ENCODE measurements at regions not wholly inside any gene's neighbourhood (a gene's known extent, or its start where the extent isn't known, plus 50 kb on each side); places are given as distances from the start of the nearest gene placed in this dataset.
"Not testable (repeated sequence)": the region's sequence is repeated elsewhere in the genome, so short reads cannot be mapped to it uniquely, and the experiment has no call there.

DNA sequence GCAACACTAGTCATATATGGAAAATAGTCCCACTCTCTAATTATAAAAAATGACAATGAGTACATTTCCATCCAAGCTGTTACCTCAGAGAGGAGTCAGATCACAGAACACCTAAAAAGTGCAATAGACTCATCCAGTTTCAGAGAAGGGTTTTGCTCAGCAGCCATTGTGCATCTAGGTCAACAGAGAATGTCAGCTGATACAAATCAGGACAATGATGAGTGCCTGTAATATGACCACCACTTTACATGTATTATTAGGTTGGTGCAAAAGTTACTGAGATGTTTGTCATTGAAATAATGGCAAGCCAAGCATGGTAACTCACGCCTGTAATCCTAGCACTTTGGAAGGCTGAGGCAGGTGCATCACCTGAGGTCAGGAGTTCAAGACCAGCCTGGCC is 164.1 kb upstream of the TTC29 start:
- no peak overlapping the region for H3K4me3 ChIP-seq (ENCODE audit: low read length)
- no peaks in the 10 kb centered on the region for H3K9me3 ChIP-seq (ENCODE audit: control insufficient read depth, low read depth, low read length)
- H3K9ac ChIP-seq (ENCODE audit: low read length), result no peak overlapping the region
- no peak overlapping the region for H3K27ac ChIP-seq (ENCODE audit: low read length)
- H3K4me1 ChIP-seq (ENCODE audit: control insufficient read depth, low read depth, low read length), result no peaks in the 10 kb centered on the region
- no peaks in the 10 kb centered on the region for H3K36me3 ChIP-seq (ENCODE audit: control insufficient read depth, low read depth, low read length)
- H3K27me3 ChIP-seq (ENCODE audit: control insufficient read depth, insufficient read depth, low read length), result no peaks in the 10 kb centered on the region

DNA sequence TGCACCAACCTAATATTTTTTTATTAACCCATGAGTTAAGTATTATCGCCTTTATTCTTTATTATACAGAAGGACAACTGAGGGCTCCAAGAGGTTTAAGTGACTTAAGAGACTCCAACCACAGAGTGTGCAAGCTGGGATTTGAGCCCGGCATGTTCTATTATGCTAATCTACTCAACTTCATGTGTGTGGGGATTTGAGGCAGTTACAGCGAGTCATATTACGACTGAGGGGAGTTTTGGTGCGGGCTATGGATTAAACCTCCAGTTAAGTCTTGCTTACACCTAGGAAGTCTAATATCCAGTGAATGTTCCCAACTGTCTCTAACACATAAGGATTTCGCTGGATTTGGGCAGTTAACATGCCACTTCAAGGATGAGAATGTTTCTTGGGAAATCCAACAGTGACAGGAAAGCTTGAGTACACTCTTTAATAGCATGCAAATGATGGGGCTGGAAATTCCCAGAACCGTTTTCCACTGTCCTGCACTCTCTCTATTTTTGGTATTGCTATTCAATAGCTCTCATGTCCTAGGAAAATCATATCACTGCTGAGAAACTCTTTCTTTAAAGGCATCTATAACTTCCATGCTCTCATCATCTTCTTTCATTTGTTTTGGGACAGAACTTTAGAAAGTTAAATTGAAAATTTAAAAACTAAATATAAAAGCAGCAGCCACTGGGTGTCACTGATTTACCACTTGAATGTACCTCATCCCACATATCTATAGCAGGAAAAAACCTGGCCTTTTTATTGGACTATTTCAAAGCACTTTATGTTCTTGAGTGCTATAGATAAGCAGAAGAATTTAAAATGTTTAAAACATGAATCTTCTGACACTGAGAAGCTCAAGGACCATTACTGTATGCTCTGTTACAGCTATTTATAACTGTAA is 165.1 kb upstream of the TTC29 start:
- no peaks in the 10 kb centered on the region for H3K4me1 ChIP-seq (ENCODE audit: control insufficient read depth, low read depth, low read length)
- no peaks in the 10 kb centered on the region for H3K9me3 ChIP-seq (ENCODE audit: control insufficient read depth, low read depth, low read length)
- no peak overlapping the region for H3K9ac ChIP-seq (ENCODE audit: low read length)
- no peak overlapping the region for H3K27ac ChIP-seq (ENCODE audit: low read length)
- no peaks in the 10 kb centered on the region for H3K36me3 ChIP-seq (ENCODE audit: control insufficient read depth, low read depth, low read length)
- no peak overlapping the region for H3K4me3 ChIP-seq (ENCODE audit: low read length)
- no peaks in the 10 kb centered on the region for H3K27me3 ChIP-seq (ENCODE audit: control insufficient read depth, insufficient read depth, low read length)

- H3K27ac ChIP-seq (ENCODE audit: low read length); H3K4me3 ChIP-seq (ENCODE audit: low read length): not testable (repeated sequence)
These were observed 166.5 kb upstream of the TTC29 start for GRCh38 chr4:147112196-147112595.

GRCh38 chr4:147117431-147117830 is 171.8 kb upstream of the TTC29 start:
- H3K4me1 ChIP-seq (ENCODE audit: control insufficient read depth, low read depth, low read length), result no peaks in the 10 kb centered on the region
- no peak overlapping the region for H3K4me3 ChIP-seq (ENCODE audit: low read length)
- no peaks in the 10 kb centered on the region for H3K36me3 ChIP-seq (ENCODE audit: control insufficient read depth, low read depth, low read length)
- H3K9me3 ChIP-seq (ENCODE audit: control insufficient read depth, low read depth, low read length), result no peaks in the 10 kb centered on the region
- H3K27me3 ChIP-seq (ENCODE audit: control insufficient read depth, insufficient read depth, low read length), result no peaks in the 10 kb centered on the region
- no peak overlapping the region for H3K27ac ChIP-seq (ENCODE audit: low read length)
- H3K9ac ChIP-seq (ENCODE audit: low read length), result no peak overlapping the region

More at GRCh38 chr4:147112196-147112595, 166.5 kb upstream of the TTC29 start:
- not testable (repeated sequence) for H3K36me3 ChIP-seq (ENCODE audit: control insufficient read depth, low read depth, low read length); H3K9ac ChIP-seq (ENCODE audit: low read length); H3K9me3 ChIP-seq (ENCODE audit: control insufficient read depth, low read depth, low read length); H3K27me3 ChIP-seq (ENCODE audit: control insufficient read depth, insufficient read depth, low read length); H3K4me1 ChIP-seq (ENCODE audit: control insufficient read depth, low read depth, low read length)

DNA sequence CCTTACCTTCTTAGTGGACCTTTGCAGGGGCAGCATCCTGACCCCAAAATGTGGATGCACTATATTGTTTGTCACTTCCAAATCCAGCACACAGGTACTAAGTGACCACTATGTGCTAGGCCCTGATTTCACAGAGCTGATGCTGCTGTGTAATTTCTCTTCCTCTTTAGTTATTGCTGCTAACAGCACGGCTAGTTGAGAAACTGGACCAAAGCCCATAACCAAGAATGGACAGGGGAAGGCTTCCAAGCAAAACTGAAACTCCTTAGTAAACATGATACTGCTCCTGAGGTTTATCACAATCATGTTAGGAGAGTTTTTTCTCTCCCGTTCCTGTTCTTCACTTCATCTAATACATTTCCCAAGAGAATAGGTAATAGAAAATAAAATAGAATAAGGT is 172.9 kb upstream of the TTC29 start:
- no peak overlapping the region for H3K4me3 ChIP-seq (ENCODE audit: low read length)
- no peaks in the 10 kb centered on the region for H3K27me3 ChIP-seq (ENCODE audit: control insufficient read depth, insufficient read depth, low read length)
- H3K4me1 ChIP-seq (ENCODE audit: control insufficient read depth, low read depth, low read length), result no peaks in the 10 kb centered on the region
- H3K27ac ChIP-seq (ENCODE audit: low read length), result no peak overlapping the region
- H3K9ac ChIP-seq (ENCODE audit: low read length), result no peak overlapping the region
- H3K9me3 ChIP-seq (ENCODE audit: control insufficient read depth, low read depth, low read length), result no peaks in the 10 kb centered on the region
- no peaks in the 10 kb centered on the region for H3K36me3 ChIP-seq (ENCODE audit: control insufficient read depth, low read depth, low read length)

GRCh38 chr4:147122685-147123084 is 177.0 kb upstream of the TTC29 start:
- Histone ChIP-seq H3K4me1 (ENCODE audit: control insufficient read depth, low read depth, low read length) (no peaks in the 10 kb centered on the region), H3K4me3 (ENCODE audit: low read length) (no peak overlapping the region), H3K27ac (ENCODE audit: low read length) (no peak overlapping the region), H3K27me3 (ENCODE audit: control insufficient read depth, insufficient read depth, low read length) (no peaks in the 10 kb centered on the region), H3K36me3 (ENCODE audit: control insufficient read depth, low read depth, low read length) (no peaks in the 10 kb centered on the region), H3K9ac (ENCODE audit: low read length) (no peak overlapping the region), H3K9me3 (ENCODE audit: control insufficient read depth, low read depth, low read length) (no peaks in the 10 kb centered on the region)

DNA sequence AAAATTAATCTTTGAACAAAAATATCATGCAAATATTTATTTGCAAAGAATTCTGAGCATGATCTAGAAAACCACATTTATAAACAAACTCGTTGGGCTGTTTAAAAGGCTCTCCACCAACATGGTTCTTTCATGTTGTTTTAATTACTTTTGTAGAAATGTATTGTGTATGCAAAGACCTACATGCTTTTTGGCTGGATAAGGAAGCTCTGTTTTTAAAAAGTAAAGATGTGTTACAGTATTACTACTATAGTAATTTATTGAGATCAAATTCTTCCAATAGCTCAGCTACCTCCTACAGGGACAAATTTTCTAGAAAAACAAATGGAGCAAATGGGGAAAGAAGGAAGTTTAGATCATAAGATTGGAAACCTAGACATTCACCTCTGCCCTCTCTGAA is 177.5 kb upstream of the TTC29 start:
- Histone ChIP-seq H3K9me3 (ENCODE audit: control insufficient read depth, low read depth, low read length) (no peaks in the 10 kb centered on the region), H3K27me3 (ENCODE audit: control insufficient read depth, insufficient read depth, low read length) (no peaks in the 10 kb centered on the region), H3K9ac (ENCODE audit: low read length) (no peak overlapping the region), H3K27ac (ENCODE audit: low read length) (no peak overlapping the region), H3K4me3 (ENCODE audit: low read length) (no peak overlapping the region), H3K4me1 (ENCODE audit: control insufficient read depth, low read depth, low read length) (no peaks in the 10 kb centered on the region), H3K36me3 (ENCODE audit: control insufficient read depth, low read depth, low read length) (no peaks in the 10 kb centered on the region)

DNA sequence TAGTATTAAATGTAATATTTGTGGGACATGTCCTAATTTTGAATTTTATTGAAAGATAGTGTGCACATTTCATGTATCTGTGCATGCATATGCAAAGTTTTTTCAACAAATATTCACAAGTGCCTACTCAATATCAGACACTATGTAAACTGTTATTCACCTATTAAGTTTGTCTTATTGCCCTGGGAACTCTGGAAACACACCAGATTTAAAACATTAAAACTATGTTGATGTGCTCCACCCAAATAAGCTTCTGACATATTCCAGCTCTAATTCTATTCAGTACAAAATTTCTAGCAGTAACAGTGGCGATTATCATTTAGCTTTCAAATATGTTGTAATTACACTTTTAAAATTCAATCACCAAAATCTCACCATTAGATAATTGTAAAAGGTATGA is 183.1 kb upstream of the TTC29 start:
- H3K9ac ChIP-seq (ENCODE audit: low read length), result no peak overlapping the region
- no peak overlapping the region for H3K27ac ChIP-seq (ENCODE audit: low read length)
- H3K27me3 ChIP-seq (ENCODE audit: control insufficient read depth, insufficient read depth, low read length), result no peaks in the 10 kb centered on the region
- H3K4me1 ChIP-seq (ENCODE audit: control insufficient read depth, low read depth, low read length), result no peaks in the 10 kb centered on the region
- H3K36me3 ChIP-seq (ENCODE audit: control insufficient read depth, low read depth, low read length), result no peaks in the 10 kb centered on the region
- no peaks in the 10 kb centered on the region for H3K9me3 ChIP-seq (ENCODE audit: control insufficient read depth, low read depth, low read length)
- H3K4me3 ChIP-seq (ENCODE audit: low read length), result no peak overlapping the region

DNA sequence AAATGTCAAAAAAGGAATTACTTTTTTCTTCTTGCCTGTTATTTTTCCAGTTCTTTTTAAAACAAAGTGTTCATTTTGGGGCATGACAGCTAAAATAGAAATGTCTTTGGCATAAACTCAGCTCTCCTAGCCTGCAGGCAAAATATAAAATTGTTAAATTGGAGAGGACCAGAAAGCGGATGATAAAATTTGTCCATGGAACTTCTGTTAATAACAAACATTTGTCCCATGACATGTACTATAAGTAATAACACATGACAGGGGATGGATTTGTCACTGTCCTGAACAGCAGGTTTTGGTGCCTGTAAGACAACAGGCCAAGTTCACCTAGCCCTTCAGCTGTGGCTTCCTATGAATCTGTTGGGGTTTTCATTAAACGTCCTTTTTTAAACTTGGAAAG is 184.0 kb upstream of the TTC29 start:
- no peak overlapping the region for H3K9ac ChIP-seq (ENCODE audit: low read length)
- no peak overlapping the region for H3K27ac ChIP-seq (ENCODE audit: low read length)
- no peaks in the 10 kb centered on the region for H3K36me3 ChIP-seq (ENCODE audit: control insufficient read depth, low read depth, low read length)
- H3K4me1 ChIP-seq (ENCODE audit: control insufficient read depth, low read depth, low read length), result no peaks in the 10 kb centered on the region
- no peaks in the 10 kb centered on the region for H3K9me3 ChIP-seq (ENCODE audit: control insufficient read depth, low read depth, low read length)
- no peak overlapping the region for H3K4me3 ChIP-seq (ENCODE audit: low read length)
- no peaks in the 10 kb centered on the region for H3K27me3 ChIP-seq (ENCODE audit: control insufficient read depth, insufficient read depth, low read length)

GRCh38 chr4:147134536-147135210 is 189.0 kb upstream of the TTC29 start:
- no peak overlapping the region for H3K27ac ChIP-seq (ENCODE audit: low read length)

DNA sequence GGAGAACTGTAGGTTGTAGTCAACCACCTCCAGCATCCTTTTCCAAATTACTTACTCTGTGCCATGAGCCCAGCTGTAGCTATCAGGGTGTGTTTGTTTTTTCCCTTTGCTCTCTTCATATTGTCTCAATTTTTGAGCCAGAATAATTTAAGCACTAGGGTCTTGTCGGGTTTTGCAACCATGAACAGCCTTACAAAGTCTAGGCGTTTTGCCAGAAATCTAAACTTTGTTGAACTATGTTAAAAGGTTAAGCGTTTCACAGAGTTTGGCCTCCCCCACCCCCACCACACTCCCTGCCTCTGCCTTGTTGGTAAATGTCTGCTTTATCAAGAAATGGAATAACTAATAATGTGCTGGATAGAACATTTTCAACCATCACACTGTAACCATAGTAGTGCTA is 190.6 kb upstream of the TTC29 start:
- H3K9ac ChIP-seq (ENCODE audit: low read length), result no peak overlapping the region
- no peaks in the 10 kb centered on the region for H3K9me3 ChIP-seq (ENCODE audit: control insufficient read depth, low read depth, low read length)
- no peak overlapping the region for H3K27ac ChIP-seq (ENCODE audit: low read length)
- H3K27me3 ChIP-seq (ENCODE audit: control insufficient read depth, insufficient read depth, low read length), result no peaks in the 10 kb centered on the region
- no peaks in the 10 kb centered on the region for H3K36me3 ChIP-seq (ENCODE audit: control insufficient read depth, low read depth, low read length)
- H3K4me1 ChIP-seq (ENCODE audit: control insufficient read depth, low read depth, low read length), result no peaks in the 10 kb centered on the region
- H3K4me3 ChIP-seq (ENCODE audit: low read length), result no peak overlapping the region

More at GRCh38 chr4:147134536-147135210, 189.0 kb upstream of the TTC29 start:
- Histone ChIP-seq H3K9ac (ENCODE audit: low read length) (no peak overlapping the region), H3K36me3 (ENCODE audit: control insufficient read depth, low read depth, low read length) (no peaks in the 10 kb centered on the region), H3K4me1 (ENCODE audit: control insufficient read depth, low read depth, low read length) (no peaks in the 10 kb centered on the region), H3K4me3 (ENCODE audit: low read length) (no peak overlapping the region), H3K9me3 (ENCODE audit: control insufficient read depth, low read depth, low read length) (no peaks in the 10 kb centered on the region), H3K27me3 (ENCODE audit: control insufficient read depth, insufficient read depth, low read length) (no peaks in the 10 kb centered on the region)

DNA sequence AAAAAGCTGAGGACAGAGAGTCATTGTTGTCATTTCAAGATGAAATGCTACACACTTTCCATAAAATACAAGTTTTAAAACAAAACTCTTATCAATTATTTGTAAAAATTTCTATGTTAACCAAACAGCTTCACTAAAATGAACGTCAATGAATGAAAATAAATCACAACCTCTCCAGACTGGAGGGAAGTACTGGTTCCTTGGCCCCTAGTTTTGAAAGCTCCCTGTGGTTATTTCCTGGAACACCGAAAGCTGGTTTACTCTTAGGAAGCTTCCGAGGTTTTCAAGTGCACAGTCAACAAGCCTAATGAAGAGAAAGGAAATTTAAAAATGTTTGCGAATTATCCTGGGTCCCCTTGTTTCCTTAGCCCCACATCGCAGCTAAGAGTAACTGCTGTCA is 191.1 kb upstream of the TTC29 start:
- Histone ChIP-seq H3K27me3 (ENCODE audit: control insufficient read depth, insufficient read depth, low read length) (no peaks in the 10 kb centered on the region), H3K9me3 (ENCODE audit: control insufficient read depth, low read depth, low read length) (no peaks in the 10 kb centered on the region), H3K4me1 (ENCODE audit: control insufficient read depth, low read depth, low read length) (no peaks in the 10 kb centered on the region), H3K36me3 (ENCODE audit: control insufficient read depth, low read depth, low read length) (no peaks in the 10 kb centered on the region), H3K27ac (ENCODE audit: low read length) (no peak overlapping the region), H3K9ac (ENCODE audit: low read length) (no peak overlapping the region), H3K4me3 (ENCODE audit: low read length) (no peak overlapping the region)
